NCI-H774 (cell line): ENCODE measurements at regions not wholly inside any gene's neighbourhood (a gene's known extent, or its start where the extent isn't known, plus 50 kb on each side); places are given as distances from the start of the nearest gene placed in this dataset.

Experiments
- DNase-seq: peaks from one replicate; lab custom pipeline; 2025; lab: John Stamatoyannopoulos, UW

- DNase-seq: no peak
These were observed 455.4 kb upstream of the TSHZ3 start for GRCh38 chr19:31804668-31805067.

DNA sequence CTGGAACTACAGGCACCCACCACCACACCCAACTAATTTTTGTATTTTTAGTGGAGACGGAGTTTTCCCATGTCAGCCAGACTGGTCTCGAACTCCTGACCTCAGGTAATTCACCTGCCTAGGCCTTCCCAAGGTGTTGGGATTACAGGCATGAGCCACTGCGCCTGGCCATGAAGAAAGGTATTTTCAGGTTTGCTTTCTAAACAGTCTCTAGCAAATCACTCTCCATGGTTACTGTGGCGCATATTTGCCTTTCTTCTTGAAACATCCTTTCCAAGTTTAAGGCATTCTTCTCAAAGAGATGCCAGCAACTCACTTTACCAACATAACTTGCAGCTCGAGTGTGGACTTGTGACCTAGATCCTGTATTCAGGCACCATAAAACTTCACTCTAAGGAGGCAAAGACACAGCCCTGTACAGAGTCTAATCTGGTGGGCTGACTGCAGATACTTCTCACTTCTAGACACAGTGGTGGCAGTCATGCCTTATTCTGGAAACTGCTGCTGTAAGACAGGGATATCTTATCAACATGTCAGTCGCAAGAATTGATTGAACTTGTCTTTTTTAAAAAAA lies 461.4 kb upstream of the TSHZ3 start:
- no peak for DNase-seq

GRCh38 chr19:31817971-31818797 lies 468.9 kb upstream of the TSHZ3 start:
- DNase-seq: no peak

- no peak for DNase-seq
These were observed 469.5 kb upstream of the TSHZ3 start for GRCh38 chr19:31818798-31819105.

DNA sequence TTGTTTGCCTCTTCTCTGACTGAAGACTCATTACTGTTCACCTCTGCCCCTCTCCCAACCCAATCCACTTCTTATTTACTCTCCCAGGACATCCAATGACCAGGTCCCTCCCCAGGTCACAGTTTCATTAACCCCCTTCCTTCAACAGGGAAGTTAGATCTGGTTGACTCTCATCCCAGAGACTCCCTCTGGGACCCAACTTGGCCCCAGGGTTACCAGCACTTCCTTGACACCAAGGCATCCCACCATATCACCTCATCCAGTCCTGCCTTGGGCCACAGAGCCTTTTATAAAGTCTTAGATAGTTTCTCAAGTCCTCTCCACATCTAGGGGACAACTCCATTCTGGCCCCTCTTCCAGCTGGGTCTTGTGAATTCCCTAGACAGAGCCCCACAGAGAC lies 470.6 kb upstream of the TSHZ3 start:
- DNase-seq: no peak

- DNase-seq: no peak
These were observed 472.1 kb upstream of the TSHZ3 start for GRCh38 chr19:31821346-31821745.

DNA sequence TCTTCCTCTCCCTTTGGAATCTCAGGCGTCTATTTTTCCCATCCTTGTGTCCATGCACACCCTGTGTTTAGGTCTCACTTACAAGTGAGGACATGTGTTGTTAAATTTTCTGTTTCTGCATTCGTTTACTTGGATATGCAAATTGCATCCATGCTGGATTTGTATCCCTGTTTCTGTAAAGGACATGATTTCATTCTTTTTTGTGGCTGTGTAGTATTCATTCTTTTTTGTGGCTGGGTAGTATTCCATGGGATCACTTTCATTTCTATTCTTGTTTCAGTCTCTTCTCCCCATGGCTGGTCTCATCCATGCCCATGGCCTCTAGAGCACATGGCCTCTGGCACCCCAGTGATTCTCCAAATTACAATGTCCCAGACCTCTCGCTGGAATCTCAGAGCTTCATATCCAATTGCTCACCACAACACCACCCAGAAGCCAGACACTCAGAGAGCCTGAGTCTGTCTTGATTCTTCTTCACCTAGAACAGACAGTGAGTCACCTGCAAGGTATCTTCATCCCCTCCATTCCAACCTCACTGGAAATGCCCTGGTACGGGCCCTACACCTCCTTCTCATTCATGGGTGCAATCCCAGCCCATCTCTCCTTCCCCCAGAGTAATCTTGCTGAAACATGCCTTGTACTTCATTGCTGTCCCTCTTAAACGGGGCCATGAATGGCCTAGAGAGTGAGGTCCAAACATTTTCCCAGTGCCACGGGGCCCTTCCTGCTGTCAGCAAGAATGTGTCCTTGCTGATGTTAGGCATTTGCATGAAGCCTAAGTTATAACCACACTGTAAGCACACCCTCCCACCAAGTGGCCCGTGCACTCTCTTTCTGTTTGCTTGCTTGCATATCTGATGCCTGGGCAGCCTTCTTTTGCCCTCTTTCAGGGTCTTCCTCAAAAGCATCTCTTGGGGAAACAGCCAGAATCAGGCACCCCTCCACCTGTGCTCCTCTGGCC lies 476.2 kb upstream of the TSHZ3 start:
- no peak for DNase-seq

DNA sequence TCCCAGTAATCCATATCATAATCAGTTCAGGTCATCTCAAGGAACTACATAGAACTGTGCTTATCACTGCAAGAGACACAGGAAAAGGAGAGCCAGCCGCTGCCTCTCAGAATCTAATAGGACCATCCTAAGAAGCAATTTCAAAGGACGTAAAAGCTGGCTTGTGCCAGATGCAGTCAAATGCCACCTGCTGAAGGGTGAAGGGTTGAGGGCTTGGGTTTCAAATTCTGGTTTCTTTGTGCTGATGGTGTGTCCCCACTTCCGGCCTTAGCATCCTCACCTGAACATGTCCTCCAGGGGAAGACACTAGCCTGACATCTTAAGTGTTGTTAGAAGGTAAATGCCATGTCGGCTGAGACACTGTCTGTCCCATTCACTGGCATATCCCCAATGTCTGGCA lies 477.1 kb upstream of the TSHZ3 start:
- no peak for DNase-seq

GRCh38 chr19:31831421-31832175 lies 482.4 kb upstream of the TSHZ3 start:
- DNase-seq: no peak

- DNase-seq: no peak
These were observed 482.9 kb upstream of the TSHZ3 start for GRCh38 chr19:31832176-31832548.

DNA sequence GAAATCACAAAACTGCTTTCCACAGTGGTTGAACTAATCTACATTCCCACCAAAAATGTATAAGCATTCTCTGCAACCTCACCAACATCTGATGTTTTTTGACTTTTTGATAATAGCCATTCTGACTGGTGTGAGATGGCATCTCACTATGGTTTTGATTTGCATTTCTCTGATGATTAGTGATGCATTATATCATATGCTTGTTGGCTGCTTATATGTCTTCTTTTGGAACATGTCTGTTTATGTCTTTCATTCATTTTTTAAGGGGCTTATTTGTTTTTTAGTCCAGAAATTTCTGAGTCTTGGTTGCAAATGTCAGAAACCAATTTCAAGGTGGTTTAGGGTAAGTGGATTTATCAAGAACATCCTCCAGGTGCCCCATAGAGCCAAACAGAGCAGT lies 484.8 kb upstream of the TSHZ3 start:
- DNase-seq: no peak

- no peak for DNase-seq
These were observed 489.1 kb upstream of the TSHZ3 start for GRCh38 chr19:31838163-31838815.

DNA sequence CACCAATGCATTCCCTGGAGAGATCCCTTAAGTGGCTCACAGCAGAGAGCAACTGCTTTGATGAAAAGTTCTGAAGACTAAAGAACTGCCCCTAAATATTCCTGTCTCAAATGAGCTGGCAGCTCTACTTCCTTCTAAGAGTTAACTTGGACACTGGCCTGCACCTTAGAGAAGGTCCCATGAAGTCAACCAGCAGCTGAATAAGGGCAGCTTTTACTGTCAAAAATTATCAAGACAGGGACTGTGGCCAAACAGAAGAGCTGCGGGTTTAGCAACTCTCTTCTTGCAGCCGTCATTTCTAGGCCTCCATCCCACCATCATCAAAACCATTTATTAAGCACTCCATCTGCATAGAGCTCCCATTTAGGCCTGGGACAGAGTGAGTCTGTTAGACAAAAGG lies 491.1 kb upstream of the TSHZ3 start:
- DNase-seq: no peak

- DNase-seq: no peak
These were observed 492.5 kb upstream of the TSHZ3 start for GRCh38 chr19:31841755-31842154.

- no peak for DNase-seq
These were observed 482.3 kb upstream of the ZNF507 start for GRCh38 chr19:31863122-31863521.

- DNase-seq: no peak
These were observed 471.1 kb upstream of the ZNF507 start for GRCh38 chr19:31874313-31874712.

- no peak for DNase-seq
These were observed 469.8 kb upstream of the ZNF507 start for GRCh38 chr19:31875591-31875990.

DNA sequence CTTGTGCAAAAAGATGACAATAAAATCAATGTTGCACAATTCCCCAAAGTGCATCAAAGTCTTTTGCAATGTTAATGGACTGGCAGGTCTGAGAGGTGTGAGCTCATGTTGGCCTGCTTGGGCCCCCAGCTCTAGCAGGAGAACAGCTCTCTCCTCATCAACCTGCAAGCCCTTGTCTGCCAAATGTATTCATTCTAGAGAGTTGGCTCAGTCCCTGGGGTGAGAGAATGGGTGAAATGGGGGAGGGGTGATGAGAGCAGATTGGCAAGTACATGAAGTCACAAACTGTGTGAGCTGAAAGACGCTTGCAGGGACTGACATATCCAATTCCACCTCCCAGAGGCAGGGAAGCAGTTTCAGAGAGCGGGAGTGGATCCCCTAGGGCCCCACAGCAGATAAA lies 465.1 kb upstream of the ZNF507 start:
- DNase-seq: no peak

- no peak for DNase-seq
These were observed 463.4 kb upstream of the ZNF507 start for GRCh38 chr19:31881988-31882387.

DNA sequence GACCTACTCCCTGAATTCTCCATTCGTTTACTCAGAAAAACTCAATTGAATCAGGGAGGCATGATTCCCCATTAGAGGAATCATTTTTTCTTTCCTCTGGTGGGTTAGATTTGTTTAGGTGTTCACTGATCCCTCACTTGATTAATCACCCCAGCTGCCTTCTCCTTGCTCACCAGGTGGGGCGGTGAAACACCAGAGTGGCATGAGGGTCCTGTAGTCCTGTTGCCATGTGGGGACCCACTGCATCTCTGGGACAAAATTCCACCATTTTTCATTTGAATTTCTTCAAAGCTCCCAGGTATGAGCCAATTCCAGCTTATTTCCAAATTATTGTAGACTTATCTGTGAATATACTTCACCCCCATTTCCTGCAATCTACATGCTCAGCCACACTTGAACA lies 462.7 kb upstream of the ZNF507 start:
- no peak for DNase-seq

GRCh38 chr19:31883296-31883990 lies 462.0 kb upstream of the ZNF507 start:
- DNase-seq: no peak
